OCI-LY7 (cell line): ENCODE measurements at regions not wholly inside any gene's neighbourhood (a gene's known extent, or its start where the extent isn't known, plus 50 kb on each side); places are given as distances from the start of the nearest gene placed in this dataset.

ENCODE experiments used
- CTCF ChIP-seq: fragments of 200-600 bp; sonication (generic); conservative IDR thresholded peaks from 2 replicates; pipeline ENCODE4 v1.5.1; 2014; ENCODE audit warnings: mild to moderate bottlenecking, antibody characterized with exemption, low read length, moderate library complexity, mixed read lengths
- EZH2phosphoT487 ChIP-seq: fragments of 200-600 bp; sonication (generic); IDR thresholded peaks from 2 replicates; pipeline ENCODE4 v1.6.1; 2018; ENCODE audit warnings: low read depth, borderline replicate concordance, mild to moderate bottlenecking, mixed run types, antibody characterized with exemption, low read length, moderate library complexity, mixed read lengths

GRCh38 chr10:58937423-58937822 is 239.0 kb upstream of the PHYHIPL start:
- no peak for TF ChIP-seq CTCF
- TF ChIP-seq EZH2phosphoT487: no peak
